K562 (cell line): ENCODE measurements at regions not wholly inside any gene's neighbourhood (a gene's known extent, or its start where the extent isn't known, plus 50 kb on each side); places are given as distances from the start of the nearest gene placed in this dataset.

ENCODE experiments used
- ATAC-seq: fragments of 200-7000 bp; cut with Tn5 transposase; 3 replicates; pipeline ENCODE4 v1.9.1; 2020; ENCODE audit warnings: moderate library complexity
- BruUV-seq: library from RNA; stranded (reverse); fragments of 400-500 nt; replicated peaks from 2 replicates; lab custom pipeline; 2021; lab: Mats Ljungman, UMichigan
- CTCF ChIA-PET: fragments of 300-600 bp; formaldehyde crosslinking; extraction: SDS; loops from one replicate; lab custom pipeline; 2021; ENCODE audit warnings: low intra/inter-chr PET ratio; lab: Yijun Ruan, JAX
- POLR2A ChIA-PET: fragments of 300-600, 350-650 bp; sonication (Branson Sonifier 250); formaldehyde crosslinking; extraction: SDS; loops from one replicate; lab custom pipeline; 2021; ENCODE audit warnings: antibody characterized with exemption, inconsistent platforms; lab: Yijun Ruan, JAX
- DNase-seq, 4 experiments: peaks; one replicate each; pipeline versions ENCODE4 v3.0.0 to v3.0.0-alpha.2; 2011 to 2018; ENCODE audit warnings: low spot score in 3 of 4, mixed read lengths in 3 of 4; ENCODE audit errors: extremely low read depth in 1 of 4
- FAIRE-seq: peaks from 2 replicates; lab custom pipeline; 2011; peaks lifted over from hg19 to GRCh38; lab: Jason Lieb, UNC
- H2AFZ ChIP-seq: 2 replicates; pipeline ENCODE4 v1.6.0; 2011; ENCODE audit warnings: low read depth, low read length, control low read depth, inconsistent platforms
- H3K27ac ChIP-seq: fragments of 200-600 bp; 3 replicates; pipeline ENCODE4 v1.8.0; 2011; ENCODE audit warnings: low read depth, mild to moderate bottlenecking, control low read depth, inconsistent platforms, low read length, moderate library complexity, mixed read lengths; ENCODE audit errors: extremely low read depth
- H3K27me3 ChIP-seq, 2 experiments: fragments of 300-600 bp in 1 of 2; 2 replicates in 1 of 2; 3 replicates in 1 of 2; pipeline versions ENCODE4 v1.6.0 to v1.8.0; 2011; ENCODE audit warnings: inconsistent platforms in 2 of 2, low read length in 2 of 2, mild to moderate bottlenecking in 1 of 2, mixed read lengths in 1 of 2, moderate library complexity in 1 of 2; ENCODE audit not compliant: control insufficient read depth in 2 of 2, insufficient read depth in 2 of 2
- H3K36me3 ChIP-seq: fragments of 300-600 bp; 3 replicates; pipeline ENCODE4 v1.8.0; 2011; ENCODE audit warnings: mild to moderate bottlenecking, low read length, inconsistent platforms; ENCODE audit not compliant: control insufficient read depth, insufficient read depth
- H3K4me1 ChIP-seq, 2 experiments: fragments of 200-600 bp in 1 of 2; replicated peaks in 1 of 2; 2 replicates in 1 of 2; 3 replicates in 1 of 2; pipeline versions ENCODE4 v1.5.1 to v1.8.0; 2011; ENCODE audit warnings: inconsistent platforms in 2 of 2, low read length in 2 of 2, mild to moderate bottlenecking in 1 of 2, mixed read lengths in 1 of 2, moderate library complexity in 1 of 2; ENCODE audit not compliant: control insufficient read depth in 2 of 2, insufficient read depth in 2 of 2
- H3K4me2 ChIP-seq: 2 replicates; pipeline ENCODE4 v1.6.1; 2011; ENCODE audit warnings: low read length, control low read depth, inconsistent platforms, mixed read lengths; ENCODE audit not compliant: insufficient read depth
- H3K4me3 ChIP-seq: fragments of 200-600 bp; sonication (generic), shearing (Covaris generic); 2 replicates; pipeline ENCODE4 v1.5.1; 2016; ENCODE audit warnings: control low read depth, inconsistent platforms
- H3K79me2 ChIP-seq: fragments of 200-600 bp; 3 replicates; pipeline ENCODE4 v1.8.0; 2011; ENCODE audit warnings: low read length, inconsistent platforms; ENCODE audit not compliant: control insufficient read depth, insufficient read depth
- H3K9ac ChIP-seq, 2 experiments: 2 replicates each; pipeline versions ENCODE4 v1.6.0 to v1.6.1; 2011; ENCODE audit warnings: low read depth in 2 of 2, low read length in 2 of 2, control low read depth in 1 of 2, inconsistent platforms in 1 of 2, mild to moderate bottlenecking in 1 of 2, mixed read lengths in 1 of 2; ENCODE audit not compliant: insufficient read depth in 1 of 2
- H3K9me1 ChIP-seq: one replicate; pipeline ENCODE4 v1.6.0; 2011; ENCODE audit warnings: inconsistent platforms, mild to moderate bottlenecking, low read length, moderate library complexity; ENCODE audit not compliant: control insufficient read depth, insufficient read depth
- H3K9me3 ChIP-seq: replicated peaks from 2 replicates; pipeline ENCODE4 v1.5.1; 2011; ENCODE audit warnings: low read depth, low read length, inconsistent platforms; ENCODE audit not compliant: control insufficient read depth, insufficient read depth
- H4K20me1 ChIP-seq: replicated peaks from 2 replicates; pipeline ENCODE4 v1.6.1; 2011; ENCODE audit warnings: low read length, inconsistent platforms, mixed read lengths; ENCODE audit not compliant: control insufficient read depth, insufficient read depth
- ATF3 ChIP-seq, 2 experiments: fragments of 450-650 bp in 1 of 2; sonication (generic) in 1 of 2; formaldehyde crosslinking in 1 of 2; IDR thresholded peaks in 1 of 2; conservative IDR thresholded peaks in 1 of 2; 2 replicates each; pipeline versions ENCODE4 v1.6.1 to v1.8.1; 2016 to 2023; ENCODE audit warnings: mild to moderate bottlenecking in 2 of 2, moderate library complexity in 2 of 2, inconsistent platforms in 1 of 2, missing genetic modification reagents in 1 of 2
- BRF2 ChIP-seq: IDR thresholded peaks from 3 replicates; pipeline ENCODE4 v1.6.1; 2011; ENCODE audit warnings: borderline replicate concordance, mild to moderate bottlenecking; ENCODE audit not compliant: insufficient read length, insufficient read depth
- CC2D1A ChIP-seq: fragments of 450-650 bp; IDR thresholded peaks from 2 replicates; pipeline ENCODE4 v1.6.1; 2017; ENCODE audit warnings: mild to moderate bottlenecking
- CEBPG ChIP-seq, 3 experiments: fragments of 200-800 bp in 1 of 3; sonication (Bioruptor generic) in 1 of 3; sonication (generic) in 1 of 3; formaldehyde crosslinking in 1 of 3; IDR thresholded peaks in 2 of 3; conservative IDR thresholded peaks in 1 of 3; 2 replicates each; pipeline versions ENCODE4 v1.6.1 to v1.8.0; 2016 to 2022; ENCODE audit warnings: missing compliant biosample characterization in 2 of 3, missing genetic modification characterization in 2 of 3, mild to moderate bottlenecking in 1 of 3, missing genetic modification reagents in 1 of 3
- CREB3 ChIP-seq: fragments of 450-650 bp; conservative IDR thresholded peaks from 2 replicates; pipeline ENCODE4 v1.6.1; 2016; ENCODE audit warnings: missing genetic modification characterization, low read depth, mild to moderate bottlenecking, missing compliant biosample characterization, moderate library complexity
- E2F6 ChIP-seq, 2 experiments: IDR thresholded peaks; 2 replicates each; pipeline ENCODE4 v1.6.1; 2011; ENCODE audit warnings: borderline replicate concordance in 1 of 2, control low read depth in 1 of 2, low read depth in 1 of 2, low read length in 1 of 2, mild to moderate bottlenecking in 1 of 2, mixed read lengths in 1 of 2, moderate library complexity in 1 of 2; ENCODE audit not compliant: insufficient read depth in 1 of 2, insufficient read length in 1 of 2, poor library complexity in 1 of 2, severe bottlenecking in 1 of 2; ENCODE audit errors: extremely low read depth in 1 of 2
- GABPB2 ChIP-seq: fragments of 250-450 bp; sonication (Bioruptor Pico); conservative IDR thresholded peaks from 2 replicates; pipeline ENCODE4 v1.5.1; 2021; ENCODE audit warnings: mild to moderate bottlenecking
- MAFG ChIP-seq: fragments of 450-650 bp; conservative IDR thresholded peaks from 2 replicates; pipeline ENCODE4 v1.6.1; 2016; ENCODE audit warnings: missing genetic modification characterization, missing compliant biosample characterization
- NR0B1 ChIP-seq: fragments of 450-650 bp; IDR thresholded peaks from one replicate; pipeline ENCODE4 v1.6.1; 2018; ENCODE audit warnings: mild to moderate bottlenecking, moderate library complexity; ENCODE audit not compliant: partially characterized antibody
- NRF1 ChIP-seq, 2 experiments: fragments of 450-650 bp; IDR thresholded peaks in 1 of 2; conservative IDR thresholded peaks in 1 of 2; 2 replicates each; pipeline ENCODE4 v1.6.1; 2014; ENCODE audit warnings: mild to moderate bottlenecking in 2 of 2
- PML ChIP-seq: IDR thresholded peaks from 2 replicates; pipeline ENCODE4 v1.6.1; 2012; ENCODE audit warnings: low read length, inconsistent platforms
- TRIM28 ChIP-seq: fragments of 450-650 bp; IDR thresholded peaks from 2 replicates; pipeline ENCODE4 v1.6.1; 2017
- ZNF316 ChIP-seq: fragments of 450-650 bp; IDR thresholded peaks from 2 replicates; pipeline ENCODE4 v1.6.1; 2016
- ZNF347 ChIP-seq: fragments of 450-650 bp; formaldehyde crosslinking; IDR thresholded peaks from 2 replicates; pipeline ENCODE4 v1.4.0; 2020; ENCODE audit warnings: low read depth, mild to moderate bottlenecking, moderate library complexity
- ZNF75A ChIP-seq: fragments of 450-650 bp; formaldehyde crosslinking; IDR thresholded peaks from 2 replicates; pipeline ENCODE4 v1.4.0; 2020; ENCODE audit warnings: mild to moderate bottlenecking
- WGBS: fragments of 100-300 bp; shearing (Covaris generic); methylation state at CpG from one replicate; pipeline ENCODE4 v1.1.6; 2016; ENCODE audit warnings: low coverage, mixed read lengths; ENCODE audit not compliant: insufficient coverage; ENCODE audit errors: missing lambda C conversion rate; 5-methylcytosine and 5-hydroxymethylcytosine counted together
- in situ Hi-C: fragments of 300-500 bp; cut with MboI; formaldehyde crosslinking; loops from 4 replicates; pipeline ENCODE4 v1.15.0; 2018; ENCODE audit warnings: inconsistent platforms, mixed read lengths
- intact Hi-C: fragments of 100-400 bp; cut with micrococcal nuclease; formaldehyde crosslinking; loops from 2 replicates; pipeline ENCODE4 v1.14.2; 2022

- Histone ChIP-seq H3K36me3 (no peaks in the 10 kb centered on the region), H3K4me2 (no peak overlapping the region), H3K9ac (no peak overlapping the region), H3K9me3 (no peaks in the 10 kb centered on the region), H3K4me1 (no peaks in the 10 kb centered on the region), H4K20me1 (no peaks in the 10 kb centered on the region), H3K4me3 (no peak overlapping the region), H3K27me3 (no peaks in the 10 kb centered on the region; a peak in 1 of 5 replicates), H3K79me2 (no peaks in the 10 kb centered on the region), H2AFZ (no peak overlapping the region), H3K27ac (no peak overlapping the region), H3K9me1 (no peaks in the 10 kb centered on the region)
- ChIA-PET POLR2A (no interaction called here), CTCF (no interaction called here)
- ATAC-seq (peak; percentile 53; the same call in 2 of the 3 replicates), DNase-seq (no peak), FAIRE-seq (no peak)
- intact Hi-C loops (no loop called here), in situ Hi-C loops (no loop called here)
- no TSS peak for BruUV-seq
- 4% methylated on average over 3 of the region's 3 CpGs for WGBS
- TF ChIP-seq CREB3 (tag) = no peak
- no peak for TF ChIP-seq E2F6 (IDR thresholded peaks at IDR 0.05; ENCODE audit: borderline replicate concordance in 1 of 2, extremely low read depth in 1 of 2, insufficient read depth in 1 of 2, insufficient read length in 1 of 2, low read depth in 1 of 2, low read length in 1 of 2, poor library complexity in 1 of 2, severe bottlenecking in 1 of 2)
- TF ChIP-seq PML = no peak
- TF ChIP-seq TRIM28 = no peak
- no peak for TF ChIP-seq NR0B1
- no peak for TF ChIP-seq BRF2
- TF ChIP-seq ATF3 (IDR thresholded peaks at IDR 0.05) = peak; percentile 21; the same call in 1 of the 2 replicates
- TF ChIP-seq ATF3 (CRISPR knock-in tag; conservative IDR thresholded peaks at IDR 0.05) = no peak
- 0 out of 2 replicates have a peak, but pooled peaks have one; percentile 61 for TF ChIP-seq ZNF316
- TF ChIP-seq CEBPG (CRISPR knock-in tag; IDR thresholded peaks at IDR 0.05) = no peak
- peak; percentile 61 to 75; a peak in 3 of 4 replicates for TF ChIP-seq CEBPG (tag; conservative IDR thresholded peaks at IDR 0.05 in 1 of 2, IDR thresholded peaks at IDR 0.05 in 1 of 2)
- TF ChIP-seq MAFG (tag) = 0 out of 2 replicates have a peak, but pooled peaks have one; percentile 15
- TF ChIP-seq GABPB2 (CRISPR knock-in tag) = no peak
- TF ChIP-seq CC2D1A = no peak
- no peak for TF ChIP-seq ZNF347
- peak; percentile 43 to 54; a peak in 2 of 4 replicates for TF ChIP-seq NRF1 (conservative IDR thresholded peaks at IDR 0.05 in 1 of 2, IDR thresholded peaks at IDR 0.05 in 1 of 2)
- TF ChIP-seq ZNF75A (CRISPR knock-in tag) = 0 out of 2 replicates have a peak, but pooled peaks have one; percentile 37
Observed at GRCh38 chr1:184161071-184161698, 109.7 kb downstream of the TSEN15 start.
